ENCODE measurements at regions not wholly inside any gene's neighbourhood (a gene's known extent, or its start where the extent isn't known, plus 50 kb on each side); places are given as distances from the start of the nearest gene placed in this dataset.

DNA sequence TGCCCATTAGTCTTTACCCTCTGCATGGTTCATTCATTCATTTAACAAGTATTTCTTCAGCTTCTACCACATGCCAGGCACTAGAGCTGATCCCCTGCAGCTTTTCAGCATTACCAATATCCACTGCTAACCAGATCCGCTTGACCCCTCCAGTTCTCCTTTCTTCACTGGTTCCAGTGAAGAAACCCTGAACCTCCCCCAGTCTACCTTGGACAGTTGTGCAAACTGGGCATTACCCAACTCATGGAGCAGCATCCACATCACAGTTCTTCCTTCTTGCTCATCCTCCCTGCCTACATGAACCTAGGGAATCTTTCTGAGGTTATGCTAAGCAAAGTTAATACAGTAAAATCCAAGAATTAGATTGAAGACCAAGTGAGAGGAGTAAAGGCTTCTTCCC lies 78.7 kb upstream of the SERP2 start (continued):
- no peak for TF ChIP-seq ZNF790 (CRISPR knock-in tag; IDR thresholded peaks at IDR 0.05; ENCODE audit: borderline replicate concordance)
- TF ChIP-seq, protein P1, sequence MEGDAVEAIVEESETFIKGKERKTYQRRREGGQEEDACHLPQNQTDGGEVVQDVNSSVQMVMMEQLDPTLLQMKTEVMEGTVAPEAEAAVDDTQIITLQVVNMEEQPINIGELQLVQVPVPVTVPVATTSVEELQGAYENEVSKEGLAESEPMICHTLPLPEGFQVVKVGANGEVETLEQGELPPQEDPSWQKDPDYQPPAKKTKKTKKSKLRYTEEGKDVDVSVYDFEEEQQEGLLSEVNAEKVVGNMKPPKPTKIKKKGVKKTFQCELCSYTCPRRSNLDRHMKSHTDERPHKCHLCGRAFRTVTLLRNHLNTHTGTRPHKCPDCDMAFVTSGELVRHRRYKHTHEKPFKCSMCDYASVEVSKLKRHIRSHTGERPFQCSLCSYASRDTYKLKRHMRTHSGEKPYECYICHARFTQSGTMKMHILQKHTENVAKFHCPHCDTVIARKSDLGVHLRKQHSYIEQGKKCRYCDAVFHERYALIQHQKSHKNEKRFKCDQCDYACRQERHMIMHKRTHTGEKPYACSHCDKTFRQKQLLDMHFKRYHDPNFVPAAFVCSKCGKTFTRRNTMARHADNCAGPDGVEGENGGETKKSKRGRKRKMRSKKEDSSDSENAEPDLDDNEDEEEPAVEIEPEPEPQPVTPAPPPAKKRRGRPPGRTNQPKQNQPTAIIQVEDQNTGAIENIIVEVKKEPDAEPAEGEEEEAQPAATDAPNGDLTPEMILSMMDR (CRISPR knock-in tag; IDR thresholded peaks at IDR 0.05) = no peak

DNA sequence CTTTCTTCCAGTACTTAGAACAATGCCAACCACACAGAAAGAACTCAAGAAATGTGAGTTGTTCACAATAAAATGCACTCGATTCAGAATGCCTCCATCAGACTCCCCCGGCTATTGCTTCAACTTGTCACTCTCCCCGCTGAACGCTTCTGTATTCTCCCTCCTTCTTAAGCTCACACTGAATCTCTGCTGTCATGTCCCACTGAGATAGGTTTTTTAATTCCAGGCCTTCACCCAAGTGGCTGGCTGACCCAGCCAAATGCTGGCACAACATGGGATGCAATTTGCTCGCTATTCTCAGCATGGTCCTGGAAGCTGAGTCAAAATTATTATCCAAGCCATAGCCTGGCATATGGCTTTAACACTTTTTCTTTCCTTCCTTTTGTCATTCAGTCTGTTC lies 76.8 kb upstream of the SERP2 start:
- H3K27ac ChIP-seq (ENCODE audit: extremely low read length, insufficient read depth, low read length) = no peak overlapping the region
- H3K4me3 ChIP-seq (replicated peaks in 1 of 3; ENCODE audit: insufficient read depth in 1 of 3, low read depth in 2 of 3, low read length in 3 of 3) = no peak overlapping the region
- POLR2A ChIA-PET = no interaction called here
- no peak for DNase-seq (ENCODE audit: low spot score)
- H3K79me2 ChIP-seq (ENCODE audit: insufficient read depth, low read length) = no peaks in the 10 kb centered on the region
- no peaks in the 10 kb centered on the region for H4K20me1 ChIP-seq (ENCODE audit: insufficient read depth, low read length)
- no peak overlapping the region for H3K4me2 ChIP-seq (ENCODE audit: low read depth, low read length)
- WGBS (ENCODE audit: low lambda C conversion rate) = 51% methylated on average over 5 of the region's 5 CpGs
- no peaks in the 10 kb centered on the region for H3K4me1 ChIP-seq (ENCODE audit: insufficient read depth, low read length)
- CTCF ChIA-PET (ENCODE audit: low intra/inter-chr PET ratio, low total read pairs) = no interaction called here
- no TSS peak for BruUV-seq (replicated peaks)
- H3K9ac ChIP-seq (ENCODE audit: insufficient read depth, low read depth, low read length) = no peak overlapping the region
- no peak for ATAC-seq
- in situ Hi-C loops (cut with HindIII; ENCODE audit: extremely low pct_ligation_motif_present, low pct_unique_long_range_greater_than_20kb) (no loop called here), intact Hi-C loops (cut with micrococcal nuclease; ENCODE audit: unreplicated experiment) (no loop called here)
- H3K27me3 ChIP-seq (ENCODE audit: control insufficient read depth in 1 of 2, insufficient read depth in 2 of 2, low read length in 2 of 2) = peaks cover 0 to 1% of the 10 kb centered on the region in 2 experiments; a peak in 1 of 5 replicates
- no peak overlapping the region for H2AFZ ChIP-seq (ENCODE audit: low read length)
- no peaks in the 10 kb centered on the region for H3K9me3 ChIP-seq (ENCODE audit: low read length)
- no peaks in the 10 kb centered on the region for H3K36me3 ChIP-seq (replicated peaks in 1 of 2; ENCODE audit: control insufficient read depth in 1 of 2, insufficient read depth in 2 of 2, low read length in 2 of 2)
- no peak for FAIRE-seq
- TF ChIP-seq, protein P2, sequence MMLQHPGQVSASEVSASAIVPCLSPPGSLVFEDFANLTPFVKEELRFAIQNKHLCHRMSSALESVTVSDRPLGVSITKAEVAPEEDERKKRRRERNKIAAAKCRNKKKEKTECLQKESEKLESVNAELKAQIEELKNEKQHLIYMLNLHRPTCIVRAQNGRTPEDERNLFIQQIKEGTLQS (CRISPR knock-in tag; IDR thresholded peaks at IDR 0.05) = no peak
- TF ChIP-seq, protein P3, sequence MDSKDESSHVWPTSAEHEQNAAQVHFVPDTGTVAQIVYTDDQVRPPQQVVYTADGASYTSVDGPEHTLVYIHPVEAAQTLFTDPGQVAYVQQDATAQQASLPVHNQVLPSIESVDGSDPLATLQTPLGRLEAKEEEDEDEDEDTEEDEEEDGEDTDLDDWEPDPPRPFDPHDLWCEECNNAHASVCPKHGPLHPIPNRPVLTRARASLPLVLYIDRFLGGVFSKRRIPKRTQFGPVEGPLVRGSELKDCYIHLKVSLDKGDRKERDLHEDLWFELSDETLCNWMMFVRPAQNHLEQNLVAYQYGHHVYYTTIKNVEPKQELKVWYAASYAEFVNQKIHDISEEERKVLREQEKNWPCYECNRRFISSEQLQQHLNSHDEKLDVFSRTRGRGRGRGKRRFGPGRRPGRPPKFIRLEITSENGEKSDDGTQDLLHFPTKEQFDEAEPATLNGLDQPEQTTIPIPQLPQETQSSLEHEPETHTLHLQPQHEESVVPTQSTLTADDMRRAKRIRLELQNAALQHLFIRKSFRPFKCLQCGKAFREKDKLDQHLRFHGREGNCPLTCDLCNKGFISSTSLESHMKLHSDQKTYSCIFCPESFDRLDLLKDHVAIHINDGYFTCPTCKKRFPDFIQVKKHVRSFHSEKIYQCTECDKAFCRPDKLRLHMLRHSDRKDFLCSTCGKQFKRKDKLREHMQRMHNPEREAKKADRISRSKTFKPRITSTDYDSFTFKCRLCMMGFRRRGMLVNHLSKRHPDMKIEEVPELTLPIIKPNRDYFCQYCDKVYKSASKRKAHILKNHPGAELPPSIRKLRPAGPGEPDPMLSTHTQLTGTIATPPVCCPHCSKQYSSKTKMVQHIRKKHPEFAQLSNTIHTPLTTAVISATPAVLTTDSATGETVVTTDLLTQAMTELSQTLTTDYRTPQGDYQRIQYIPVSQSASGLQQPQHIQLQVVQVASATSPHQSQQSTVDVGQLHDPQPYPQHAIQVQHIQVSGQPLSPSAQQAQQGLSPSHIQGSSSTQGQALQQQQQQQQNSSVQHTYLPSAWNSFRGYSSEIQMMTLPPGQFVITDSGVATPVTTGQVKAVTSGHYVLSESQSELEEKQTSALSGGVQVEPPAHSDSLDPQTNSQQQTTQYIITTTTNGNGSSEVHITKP (CRISPR knock-in tag; IDR thresholded peaks at IDR 0.05; ENCODE audit: low read depth) = no peak
- TF ChIP-seq NR2F1 (CRISPR knock-in tag; IDR thresholded peaks at IDR 0.05) = no peak
- no peak for TF ChIP-seq ATF7-NPFF (CRISPR knock-in tag; IDR thresholded peaks at IDR 0.05; ENCODE audit: low read depth)
- TF ChIP-seq, protein P4, sequence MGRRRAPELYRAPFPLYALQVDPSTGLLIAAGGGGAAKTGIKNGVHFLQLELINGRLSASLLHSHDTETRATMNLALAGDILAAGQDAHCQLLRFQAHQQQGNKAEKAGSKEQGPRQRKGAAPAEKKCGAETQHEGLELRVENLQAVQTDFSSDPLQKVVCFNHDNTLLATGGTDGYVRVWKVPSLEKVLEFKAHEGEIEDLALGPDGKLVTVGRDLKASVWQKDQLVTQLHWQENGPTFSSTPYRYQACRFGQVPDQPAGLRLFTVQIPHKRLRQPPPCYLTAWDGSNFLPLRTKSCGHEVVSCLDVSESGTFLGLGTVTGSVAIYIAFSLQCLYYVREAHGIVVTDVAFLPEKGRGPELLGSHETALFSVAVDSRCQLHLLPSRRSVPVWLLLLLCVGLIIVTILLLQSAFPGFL (CRISPR knock-in tag; IDR thresholded peaks at IDR 0.05) = no peak
- no peak for TF ChIP-seq ZNF333 (CRISPR knock-in tag; IDR thresholded peaks at IDR 0.05; ENCODE audit: borderline replicate concordance)
- no peak for TF ChIP-seq NKX3-1 (CRISPR knock-in tag; IDR thresholded peaks at IDR 0.05)
- TF ChIP-seq, protein P5, sequence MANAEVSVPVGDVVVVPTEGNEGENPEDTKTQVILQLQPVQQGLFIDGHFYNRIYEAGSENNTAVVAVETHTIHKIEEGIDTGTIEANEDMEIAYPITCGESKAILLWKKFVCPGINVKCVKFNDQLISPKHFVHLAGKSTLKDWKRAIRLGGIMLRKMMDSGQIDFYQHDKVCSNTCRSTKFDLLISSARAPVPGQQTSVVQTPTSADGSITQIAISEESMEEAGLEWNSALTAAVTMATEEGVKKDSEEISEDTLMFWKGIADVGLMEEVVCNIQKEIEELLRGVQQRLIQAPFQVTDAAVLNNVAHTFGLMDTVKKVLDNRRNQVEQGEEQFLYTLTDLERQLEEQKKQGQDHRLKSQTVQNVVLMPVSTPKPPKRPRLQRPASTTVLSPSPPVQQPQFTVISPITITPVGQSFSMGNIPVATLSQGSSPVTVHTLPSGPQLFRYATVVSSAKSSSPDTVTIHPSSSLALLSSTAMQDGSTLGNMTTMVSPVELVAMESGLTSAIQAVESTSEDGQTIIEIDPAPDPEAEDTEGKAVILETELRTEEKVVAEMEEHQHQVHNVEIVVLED (CRISPR knock-in tag; IDR thresholded peaks at IDR 0.05; ENCODE audit: borderline replicate concordance) = no peak
- TF ChIP-seq SMAD1 (CRISPR knock-in tag; IDR thresholded peaks at IDR 0.05; ENCODE audit: borderline replicate concordance, low read depth) = no peak
- TF ChIP-seq TARDBP (CRISPR knock-in tag; IDR thresholded peaks at IDR 0.05) = no peak
- TF ChIP-seq, protein P6, sequence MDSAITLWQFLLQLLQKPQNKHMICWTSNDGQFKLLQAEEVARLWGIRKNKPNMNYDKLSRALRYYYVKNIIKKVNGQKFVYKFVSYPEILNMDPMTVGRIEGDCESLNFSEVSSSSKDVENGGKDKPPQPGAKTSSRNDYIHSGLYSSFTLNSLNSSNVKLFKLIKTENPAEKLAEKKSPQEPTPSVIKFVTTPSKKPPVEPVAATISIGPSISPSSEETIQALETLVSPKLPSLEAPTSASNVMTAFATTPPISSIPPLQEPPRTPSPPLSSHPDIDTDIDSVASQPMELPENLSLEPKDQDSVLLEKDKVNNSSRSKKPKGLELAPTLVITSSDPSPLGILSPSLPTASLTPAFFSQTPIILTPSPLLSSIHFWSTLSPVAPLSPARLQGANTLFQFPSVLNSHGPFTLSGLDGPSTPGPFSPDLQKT (CRISPR knock-in tag; IDR thresholded peaks at IDR 0.05; ENCODE audit: borderline replicate concordance) = no peak
